ENCODE measurements at regions not wholly inside any gene's neighbourhood (a gene's known extent, or its start where the extent isn't known, plus 50 kb on each side); places are given as distances from the start of the nearest gene placed in this dataset.

DNA sequence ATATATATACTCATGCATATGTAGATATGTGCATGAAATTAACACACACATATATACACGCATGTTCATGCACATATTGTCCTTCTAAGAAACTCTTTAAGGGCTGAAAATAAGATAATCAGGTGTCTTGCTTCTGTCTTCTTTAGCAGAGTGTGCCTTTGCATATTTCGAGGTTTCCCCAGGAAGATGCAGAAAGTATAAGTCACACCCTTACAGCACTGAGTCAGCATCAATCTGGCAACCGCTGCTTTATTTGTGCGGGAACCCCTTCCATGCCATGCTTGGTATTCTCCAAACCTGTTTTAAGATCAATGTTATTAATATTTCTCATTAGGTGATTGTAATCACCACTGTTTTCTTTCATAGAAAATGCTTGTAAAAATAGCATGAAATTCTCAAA lies 557.9 kb downstream of the CAAP1 start:
- no peak for DNase-seq (ENCODE audit: low read depth in 4 of 4, low spot score in 3 of 4)

- DNase-seq (ENCODE audit: low read depth in 4 of 4, low spot score in 3 of 4) = no peak
Measured at GRCh38 chr9:26331223-26331622, 561.4 kb downstream of the CAAP1 start.

- DNase-seq (ENCODE audit: low read depth in 4 of 4, low spot score in 3 of 4) = no peak
Measured at GRCh38 chr9:26329974-26330373, 562.6 kb downstream of the CAAP1 start.

DNA sequence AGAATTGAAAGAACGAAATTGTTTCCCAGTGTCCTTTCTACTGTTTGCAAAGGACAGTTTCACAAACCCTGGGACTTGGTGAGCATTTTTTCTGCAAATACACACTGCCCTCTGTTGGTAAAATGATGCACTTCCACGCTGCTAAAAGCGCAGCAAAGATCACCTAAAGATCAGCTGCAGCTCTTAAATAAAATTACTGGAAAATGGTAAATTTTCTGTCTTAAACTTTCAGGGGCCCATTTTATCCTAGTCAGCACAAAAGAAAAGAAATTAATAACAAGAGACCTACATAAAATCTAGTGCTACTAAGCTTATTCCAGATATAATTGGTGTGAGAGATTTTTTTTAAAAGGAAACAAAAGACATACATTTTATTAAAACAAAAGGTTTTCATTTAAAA lies 566.0 kb downstream of the CAAP1 start:
- peak in 3 of 4 donors; percentile 44 to 63 (median 59) for DNase-seq (ENCODE audit: low read depth in 4 of 4, low spot score in 3 of 4)

GRCh38 chr9:26325444-26325829 lies 567.2 kb downstream of the CAAP1 start:
- DNase-seq (ENCODE audit: low read depth in 4 of 4, low spot score in 3 of 4) = no peak

DNA sequence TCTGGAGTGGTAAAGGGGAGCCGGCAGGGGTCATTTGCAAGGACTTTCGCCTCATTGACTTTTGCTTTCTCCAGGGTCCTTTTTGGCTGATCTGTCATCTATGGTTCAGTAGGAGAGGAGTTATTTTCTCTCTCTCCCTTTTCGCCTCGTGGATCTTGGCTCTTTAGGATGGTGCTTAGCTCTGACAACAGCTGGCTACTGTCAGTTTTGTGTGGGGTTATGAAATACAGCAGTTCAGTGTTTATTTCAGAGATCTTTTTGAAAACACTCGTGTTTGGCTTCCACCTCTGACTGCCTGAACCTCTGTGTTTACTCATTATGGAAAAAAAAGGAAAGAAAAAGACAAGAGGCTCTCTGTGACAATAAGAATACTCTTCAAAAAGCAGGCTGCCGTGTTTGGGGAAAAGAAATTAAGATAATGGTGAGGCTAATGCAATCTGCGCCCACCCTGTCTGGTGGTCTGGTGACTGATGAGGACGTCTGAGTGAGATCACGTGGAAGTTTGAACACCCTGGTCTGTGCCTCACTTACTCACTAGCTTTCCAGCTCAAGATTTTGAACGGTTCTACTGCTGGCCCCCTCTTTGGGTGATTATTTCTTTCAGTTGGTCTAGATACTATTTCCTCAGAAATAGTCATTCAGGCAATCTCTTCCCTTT lies 567.7 kb downstream of the CAAP1 start:
- peak in 2 of 4 donors; percentile 28 to 29 for DNase-seq (ENCODE audit: low read depth in 4 of 4, low spot score in 3 of 4)

DNA sequence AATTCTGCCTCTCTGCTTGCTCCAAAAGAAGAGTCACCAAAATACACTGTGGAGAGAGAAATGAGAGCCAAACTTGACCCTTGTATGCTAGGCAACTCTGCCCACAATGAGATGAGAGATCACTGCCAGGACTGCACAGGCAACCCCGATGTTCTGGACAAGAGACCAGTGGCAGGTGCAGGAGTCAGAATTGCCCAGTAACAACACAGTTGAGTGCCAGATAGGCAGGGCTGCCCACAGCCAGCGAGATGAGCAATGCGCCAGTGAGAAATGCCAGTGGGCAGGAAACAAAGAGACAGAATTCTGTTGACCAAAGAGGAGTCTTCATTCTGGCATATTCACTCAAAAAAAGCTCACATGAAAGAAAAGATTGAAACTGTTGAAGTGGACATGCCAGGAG lies 570.7 kb downstream of the CAAP1 start:
- no peak for DNase-seq (ENCODE audit: low read depth in 4 of 4, low spot score in 3 of 4)

DNA sequence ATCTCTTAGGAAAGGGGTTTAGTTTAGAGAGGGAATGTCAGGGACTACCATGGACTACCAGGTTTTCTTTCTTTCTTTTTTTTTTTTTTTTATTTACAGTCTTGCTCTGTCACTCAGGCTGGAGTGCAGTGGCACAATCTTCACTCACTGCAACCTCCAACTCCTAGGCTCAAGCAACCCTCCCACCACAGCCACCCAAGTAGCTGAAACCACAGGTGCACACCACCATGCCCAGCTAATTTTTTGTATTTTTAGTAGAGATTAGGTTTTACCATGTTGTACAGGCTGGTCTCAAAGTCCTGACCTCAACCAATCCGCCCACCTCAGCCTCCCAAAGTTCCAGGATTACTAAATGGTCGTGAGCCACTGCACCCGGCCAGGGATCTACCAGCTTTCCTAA lies 572.7 kb downstream of the CAAP1 start:
- DNase-seq (ENCODE audit: low read depth in 4 of 4, low spot score in 3 of 4) = no peak

- no peak for DNase-seq (ENCODE audit: low read depth in 4 of 4, low spot score in 3 of 4)
Measured at GRCh38 chr9:26313108-26313507, 579.5 kb downstream of the CAAP1 start.

DNA sequence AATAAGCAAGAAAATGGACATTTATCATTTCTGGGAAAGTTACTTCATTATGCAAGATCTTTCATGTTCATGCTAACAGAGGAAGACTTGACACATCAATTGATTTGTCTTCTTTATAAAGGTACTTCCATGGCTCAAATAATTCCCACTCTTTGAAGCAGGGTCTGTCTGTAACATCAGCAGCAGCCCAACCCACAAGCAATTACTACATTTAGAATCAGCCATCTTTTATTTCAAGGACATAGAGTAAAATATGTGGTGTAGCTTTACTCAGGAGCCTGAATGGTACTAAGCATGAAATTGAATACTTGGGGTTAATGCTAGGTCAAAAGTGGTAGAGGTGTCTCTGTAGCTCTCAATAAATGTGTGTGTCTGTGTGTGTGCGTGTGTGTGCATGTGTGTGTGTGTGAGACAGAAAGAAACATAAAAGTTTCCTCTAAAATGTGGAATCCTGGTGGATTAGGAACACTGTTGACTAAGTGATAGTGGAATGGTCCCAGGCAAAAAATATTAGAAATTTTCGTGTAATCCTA lies 581.1 kb downstream of the CAAP1 start:
- DNase-seq (ENCODE audit: low read depth in 4 of 4, low spot score in 3 of 4) = peak in 2 of 4 donors; percentile 14 to 30

GRCh38 chr9:26310294-26310693 lies 582.3 kb downstream of the CAAP1 start:
- DNase-seq (ENCODE audit: low read depth in 4 of 4, low spot score in 3 of 4) = no peak

GRCh38 chr9:26308328-26308727 lies 584.3 kb downstream of the CAAP1 start:
- DNase-seq (ENCODE audit: low read depth in 4 of 4, low spot score in 3 of 4) = no peak

- no peak for DNase-seq (ENCODE audit: low read depth in 4 of 4, low spot score in 3 of 4)
Measured at GRCh38 chr9:26301659-26302058, 590.9 kb downstream of the CAAP1 start.

GRCh38 chr9:26301046-26301445 lies 591.6 kb downstream of the CAAP1 start:
- no peak for DNase-seq (ENCODE audit: low read depth in 4 of 4, low spot score in 3 of 4)

- no peak for DNase-seq (ENCODE audit: low read depth in 4 of 4, low spot score in 3 of 4)
Measured at GRCh38 chr9:26296910-26297572, 595.6 kb downstream of the CAAP1 start.

DNA sequence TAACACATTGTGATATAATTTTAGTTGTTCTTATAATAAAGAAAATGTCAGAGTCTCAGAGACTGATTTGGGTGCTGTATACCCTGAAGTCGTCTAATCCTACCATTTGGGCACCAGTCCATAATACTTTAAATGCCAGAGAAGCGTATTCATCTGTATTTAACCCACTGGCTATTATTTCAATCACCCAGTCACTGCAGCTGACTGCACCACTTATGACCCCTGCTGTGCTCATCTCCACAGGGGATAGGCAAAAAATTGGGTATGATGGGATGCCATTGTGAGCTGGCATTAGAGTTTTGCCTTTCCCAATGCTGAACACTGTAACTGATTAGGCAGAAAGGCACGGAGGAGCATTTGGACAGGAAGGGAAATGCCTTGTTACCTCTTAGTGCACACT lies 599.7 kb downstream of the CAAP1 start:
- DNase-seq (ENCODE audit: low read depth in 4 of 4, low spot score in 3 of 4) = no peak

DNA sequence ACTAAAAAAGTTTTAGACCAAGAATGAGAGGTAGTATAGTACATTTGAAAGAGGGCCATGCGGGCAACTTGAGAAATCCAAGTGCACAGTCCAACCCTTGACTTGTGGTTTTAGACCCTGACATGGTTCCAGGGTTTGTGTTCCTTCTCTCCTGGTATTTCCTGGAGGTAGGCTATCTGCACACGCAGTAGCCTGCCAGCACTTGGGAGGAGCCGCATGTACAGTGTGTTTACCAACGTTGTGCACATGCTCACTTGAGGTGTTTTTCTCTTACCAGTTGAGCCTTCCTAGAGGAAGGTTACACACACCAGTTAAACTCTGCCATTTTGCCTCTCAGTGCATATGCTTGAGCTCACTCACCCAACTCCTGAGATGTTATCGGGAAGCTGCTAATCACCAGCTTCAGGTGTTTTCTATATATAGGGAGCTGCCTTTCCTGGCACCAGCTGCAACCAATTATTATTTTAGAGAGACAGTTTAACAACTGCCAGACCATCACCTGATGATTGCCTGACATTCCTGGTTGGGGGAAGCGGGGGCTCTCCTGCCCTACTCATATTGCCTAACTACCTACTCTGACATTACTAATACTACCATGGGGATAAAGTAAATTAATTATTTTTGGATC lies 593.4 kb upstream of the TUSC1 start:
- DNase-seq (ENCODE audit: low read depth in 4 of 4, low spot score in 3 of 4) = peak in 1 of 4 donors; percentile 22

DNA sequence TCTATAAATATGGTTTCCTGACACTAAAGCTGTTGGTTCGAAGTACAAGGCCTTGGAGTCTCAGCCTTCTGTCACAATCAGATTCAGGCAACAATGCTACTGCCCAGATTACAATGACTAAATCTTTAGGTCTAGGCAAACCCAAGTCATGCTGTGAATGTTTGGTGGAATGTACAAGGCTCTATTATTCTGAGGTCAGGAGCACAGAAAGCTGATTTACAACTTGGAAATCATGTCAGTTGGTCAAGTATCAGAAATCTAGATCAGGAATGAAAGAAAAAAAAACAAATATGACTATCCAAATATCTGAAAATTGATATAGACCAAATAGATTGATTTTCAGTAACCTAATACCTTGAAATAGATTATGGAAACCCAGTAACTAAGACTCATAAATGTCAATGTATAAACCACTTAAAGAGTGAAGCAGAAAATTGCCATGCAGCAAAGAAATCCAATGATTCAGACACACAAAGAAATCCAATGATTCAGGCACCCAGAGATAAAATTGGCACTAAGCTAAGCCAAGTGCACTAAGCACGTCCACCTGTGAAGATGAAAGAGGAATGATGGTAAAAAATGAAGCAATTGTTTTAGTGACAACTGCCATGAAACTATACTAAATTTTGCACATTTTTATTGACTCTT lies 588.0 kb upstream of the TUSC1 start:
- DNase-seq (ENCODE audit: low read depth in 4 of 4, low spot score in 3 of 4) = no peak

DNA sequence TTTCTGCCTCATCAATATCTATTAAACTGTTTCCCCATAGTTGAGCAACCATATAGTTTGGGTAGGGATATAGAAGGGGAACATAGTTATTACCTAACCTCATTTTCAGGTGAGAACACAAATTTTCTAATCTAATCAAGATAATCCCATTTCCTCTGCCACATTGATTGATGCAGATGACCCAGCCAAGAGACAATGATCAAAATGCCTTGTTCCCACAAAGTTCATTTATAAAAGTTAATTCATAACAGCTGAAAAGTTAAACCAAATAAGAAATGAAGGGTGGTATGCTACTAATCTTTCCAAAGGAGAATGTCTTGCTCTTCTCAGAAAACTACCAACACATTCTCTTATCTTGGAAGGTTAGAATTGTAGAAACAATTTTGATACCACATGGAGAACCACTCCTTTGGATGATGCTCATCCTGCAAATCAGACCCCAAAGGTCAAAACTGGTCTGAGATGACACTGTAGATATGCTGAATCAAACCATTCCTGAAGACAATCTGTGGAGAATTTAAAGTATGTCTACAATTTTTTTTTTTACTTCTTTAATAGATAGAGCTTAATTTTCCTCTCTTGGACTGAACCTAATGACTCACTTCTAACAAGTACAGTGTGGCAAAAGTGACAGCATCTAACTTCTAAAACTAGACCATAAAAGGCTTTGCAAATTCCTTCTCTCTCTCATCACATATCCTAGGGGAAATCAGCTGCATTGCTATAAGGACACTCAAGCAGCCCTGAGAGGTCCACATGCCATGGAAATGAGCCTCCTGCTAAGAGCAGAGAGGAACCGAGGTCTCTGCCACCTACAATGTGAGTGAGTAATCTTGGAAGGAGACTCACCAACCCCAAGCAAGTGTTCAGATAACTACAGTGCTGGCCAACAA lies 586.7 kb upstream of the TUSC1 start:
- DNase-seq (ENCODE audit: low read depth in 4 of 4, low spot score in 3 of 4) = no peak

DNA sequence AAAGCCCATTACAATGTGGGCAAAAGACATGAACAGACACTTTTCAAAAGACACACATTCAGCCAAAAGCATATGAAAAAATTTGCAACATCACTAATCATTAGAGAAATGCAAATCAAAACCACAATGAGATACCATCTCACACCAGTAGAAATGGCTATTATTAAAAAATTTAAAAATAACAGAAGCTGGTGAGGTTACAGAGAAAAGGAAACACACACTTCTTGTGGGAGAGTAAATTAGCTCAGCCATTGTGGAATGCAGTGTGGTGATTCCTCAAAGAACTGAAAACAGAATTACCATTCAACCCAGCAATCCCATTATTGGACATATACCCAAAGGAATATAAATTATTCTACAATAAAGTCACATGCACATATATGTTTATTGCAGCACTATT lies 585.2 kb upstream of the TUSC1 start:
- DNase-seq (ENCODE audit: low read depth in 4 of 4, low spot score in 3 of 4) = no peak
